CD4-positive, alpha-beta T cell treated with Interleukin-12 subunit alpha and Interleukin-12 subunit beta, for 1 hour (primary cell): ENCODE measurements at regions not wholly inside any gene's neighbourhood (a gene's known extent, or its start where the extent isn't known, plus 50 kb on each side); places are given as distances from the start of the nearest gene placed in this dataset.
"Not testable (repeated sequence)": the region's sequence is repeated elsewhere in the genome, so short reads cannot be mapped to it uniquely, and the experiment has no call there.

ENCODE experiments used
- DNase-seq: peaks from one replicate; pipeline ENCODE4 v3.0.0-alpha.2; 2020

DNA sequence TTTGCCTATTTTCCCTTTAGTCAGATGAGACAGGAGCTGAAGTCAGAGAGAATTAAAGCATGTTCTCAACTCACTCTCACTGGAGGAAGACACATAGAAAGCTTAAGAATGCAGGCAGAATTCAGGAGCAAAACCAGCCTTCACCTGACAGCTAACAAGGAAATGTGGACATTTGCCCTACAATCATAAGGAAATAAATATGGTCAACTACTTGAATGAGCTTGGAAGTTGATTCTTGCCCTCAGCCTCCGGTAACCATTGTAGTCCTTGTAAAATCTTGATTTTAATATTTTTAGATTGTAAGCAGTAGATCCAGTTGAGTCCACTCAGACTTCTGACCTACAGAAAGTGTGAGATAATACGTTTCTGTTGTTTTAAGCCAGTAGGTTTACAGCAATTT lies 752.5 kb upstream of the ZWINT start:
- DNase-seq: no peak

DNA sequence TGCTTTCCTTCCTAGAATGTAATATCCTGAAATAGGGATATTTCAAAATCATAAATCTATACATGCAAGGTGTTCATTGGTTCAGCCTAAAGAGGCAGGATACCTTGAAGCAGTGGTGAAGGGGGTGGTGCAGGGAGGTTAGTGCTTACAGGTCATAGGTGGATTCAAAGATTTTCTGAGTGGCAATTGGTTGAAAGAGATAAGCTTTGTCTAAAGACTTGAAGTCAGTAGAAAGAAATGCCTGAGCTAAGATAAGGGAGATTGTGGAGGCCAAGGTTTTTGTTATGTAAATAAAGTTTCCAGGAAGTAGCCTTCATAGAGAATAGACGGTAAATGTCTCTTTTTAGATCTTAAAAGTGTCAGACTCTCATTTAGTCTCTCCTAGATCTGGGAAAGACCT lies 741.2 kb upstream of the ZWINT start:
- DNase-seq: no peak

DNA sequence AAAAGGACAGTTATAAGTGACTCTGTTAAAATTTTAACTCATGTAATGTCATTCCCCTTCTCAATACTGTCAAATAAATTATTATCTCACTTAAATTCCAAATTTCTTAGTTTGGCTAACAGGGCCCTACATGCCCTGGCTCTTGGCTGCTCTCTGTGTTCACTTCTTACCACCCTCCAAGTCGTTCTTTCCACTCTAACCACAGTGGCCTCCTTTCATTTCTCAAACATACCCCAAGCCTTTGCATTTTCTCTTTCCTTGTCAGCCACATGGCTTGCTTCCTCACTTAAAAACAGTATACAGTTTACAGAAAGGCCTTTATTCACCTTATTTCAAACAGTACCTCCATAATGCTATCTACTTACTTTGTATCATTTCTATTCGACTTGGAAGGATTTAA lies 737.1 kb upstream of the ZWINT start:
- DNase-seq: no peak

DNA sequence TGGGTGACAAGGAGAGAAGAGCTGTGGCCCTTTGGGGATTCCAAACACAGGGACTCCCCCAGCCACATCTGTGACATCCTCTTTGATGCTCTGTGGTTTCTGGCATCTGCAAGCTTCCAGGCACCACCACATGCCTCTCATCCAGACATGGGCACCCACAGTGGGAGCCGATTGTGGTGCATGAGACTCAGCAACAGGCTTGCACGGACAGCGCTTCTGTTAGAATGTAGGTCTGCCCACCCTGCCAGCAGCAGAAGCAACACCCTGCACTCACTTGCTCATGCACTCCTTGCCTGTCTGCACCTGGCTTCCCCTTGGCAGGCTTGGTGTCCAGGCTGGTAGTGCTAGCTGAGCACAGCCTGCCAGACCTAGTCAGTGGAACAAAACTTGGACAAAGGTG lies 735.0 kb upstream of the ZWINT start:
- no peak for DNase-seq

DNA sequence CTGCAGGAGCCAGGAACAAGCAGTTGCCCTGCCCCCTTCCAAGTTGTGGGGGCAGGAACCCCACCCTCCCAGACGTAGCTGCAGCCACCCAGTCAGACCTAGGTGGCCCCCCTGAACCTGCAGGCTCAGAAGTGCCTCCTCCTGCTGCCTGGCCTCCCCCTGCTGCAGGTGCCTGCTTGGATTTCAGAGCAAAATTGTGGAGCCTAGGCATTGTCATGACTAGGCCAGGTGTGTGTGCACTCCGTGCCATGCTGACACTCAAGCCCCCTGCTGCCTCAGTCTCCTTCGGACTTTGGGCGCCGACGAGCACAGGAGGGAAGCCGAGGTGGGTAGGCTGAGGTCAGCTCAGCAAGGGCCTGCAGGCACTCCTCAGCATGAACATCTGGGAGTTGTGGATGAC lies 733.9 kb upstream of the ZWINT start:
- no peak for DNase-seq

DNA sequence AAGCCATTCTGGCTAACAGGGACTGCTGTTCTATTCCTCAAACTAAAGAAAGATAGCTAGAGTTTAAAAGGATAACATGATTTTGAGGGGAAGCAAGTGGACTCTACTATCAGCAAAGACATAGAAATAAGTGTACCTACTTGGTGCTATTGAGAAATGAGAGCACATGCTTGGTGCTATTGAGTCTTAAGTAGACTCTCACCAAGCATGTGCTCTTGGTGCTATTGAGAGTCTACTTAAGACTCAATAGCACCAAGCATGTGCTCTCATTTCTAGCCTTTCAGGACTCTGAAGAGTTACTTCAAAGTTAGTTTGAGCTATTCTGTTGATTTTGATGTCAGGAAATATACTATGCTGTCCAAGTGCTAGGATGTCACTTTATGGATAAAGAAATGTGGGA lies 733.0 kb upstream of the ZWINT start:
- no peak for DNase-seq

DNA sequence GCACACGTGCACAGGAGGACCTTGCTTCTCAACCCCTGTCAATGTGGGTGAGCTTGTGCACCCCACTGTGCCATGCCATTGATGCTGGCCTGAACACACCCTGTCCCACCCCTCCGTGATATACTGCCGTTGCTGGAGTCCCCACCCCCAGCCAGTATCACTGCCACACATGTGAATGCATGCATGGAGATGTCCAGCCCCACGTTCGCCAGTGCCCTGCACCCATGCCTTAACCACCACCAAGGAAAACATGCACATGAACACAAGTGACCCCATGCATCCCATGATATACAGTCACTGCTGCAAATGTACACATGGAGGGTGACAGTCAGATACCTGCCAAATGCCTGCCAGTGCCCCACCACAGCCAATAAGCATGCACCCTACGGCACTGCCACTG lies 692.5 kb upstream of the ZWINT start:
- no peak for DNase-seq

DNA sequence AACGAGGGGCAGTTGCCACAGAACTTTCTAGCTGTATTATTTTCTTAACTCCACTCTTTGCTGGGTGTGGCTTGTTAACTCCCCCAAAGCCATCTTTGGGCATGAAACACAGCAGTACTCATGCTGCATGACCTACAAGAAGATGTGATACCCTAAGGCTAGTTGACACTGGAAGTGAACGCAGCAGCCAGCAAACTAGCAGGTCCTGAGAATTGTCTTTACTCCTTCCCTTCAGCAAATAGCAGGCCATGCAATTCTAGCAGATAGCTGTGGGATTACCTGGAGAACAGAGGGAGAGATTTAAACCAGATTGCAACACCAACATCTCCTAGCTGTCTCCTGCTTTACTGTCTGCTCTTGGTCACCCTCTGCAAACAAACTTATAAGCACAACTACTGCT lies 688.0 kb upstream of the ZWINT start:
- DNase-seq: no peak

DNA sequence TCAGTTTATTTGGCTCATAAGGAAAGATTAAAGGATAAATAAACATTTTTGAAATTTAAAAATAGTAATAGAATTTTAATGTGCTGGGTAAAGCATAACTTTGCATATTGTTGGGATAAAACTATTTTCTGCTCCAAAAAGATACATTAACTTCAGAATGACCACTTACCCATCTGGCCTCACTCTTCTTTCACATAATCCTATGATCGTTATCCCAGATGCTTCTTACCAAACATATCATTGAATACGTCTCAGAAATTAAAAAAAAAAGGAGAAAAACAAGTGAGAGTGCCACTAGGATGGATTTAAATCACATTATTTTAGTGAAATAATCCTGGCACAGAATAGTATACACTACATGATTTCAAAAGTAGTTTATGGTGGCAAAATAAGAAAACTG lies 677.5 kb upstream of the ZWINT start:
- DNase-seq: no peak

DNA sequence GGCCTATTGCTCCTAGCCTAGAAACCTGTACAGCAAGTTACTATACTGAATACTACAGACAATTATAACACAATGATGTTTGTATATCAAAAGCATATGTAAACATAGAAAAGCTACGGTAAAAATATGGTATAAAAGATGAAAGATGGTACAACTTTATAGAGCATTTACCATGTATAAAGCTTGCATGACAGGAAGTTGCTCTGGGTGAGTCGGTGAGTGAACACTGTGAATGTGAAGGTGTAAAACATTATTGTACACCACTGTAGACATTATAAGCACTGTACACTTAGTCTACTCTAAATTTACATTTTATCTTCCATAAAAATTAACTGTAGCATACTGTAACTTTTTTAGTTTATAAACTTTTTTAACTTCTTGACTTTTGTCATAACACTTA lies 674.3 kb upstream of the ZWINT start:
- DNase-seq: no peak

DNA sequence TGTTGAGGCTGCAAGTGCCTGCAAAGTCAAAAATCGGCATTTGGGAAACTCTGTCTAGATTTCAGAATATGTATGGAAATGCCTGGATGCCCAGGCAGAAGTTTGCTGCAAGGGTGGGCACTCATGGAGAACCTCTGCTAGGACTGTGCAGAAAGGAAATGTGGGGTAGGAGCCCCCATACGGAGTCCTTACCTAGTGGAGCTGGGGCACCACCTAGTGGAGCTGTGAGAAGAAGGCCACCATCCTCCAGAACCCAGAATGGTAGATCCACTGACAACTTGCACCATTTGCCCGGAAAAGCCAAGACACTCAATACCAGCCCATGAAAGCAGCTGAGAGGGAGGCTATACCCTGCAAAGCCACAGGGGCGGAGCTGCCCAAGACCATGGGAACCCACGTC lies 671.2 kb upstream of the ZWINT start:
- DNase-seq: not testable (repeated sequence)

DNA sequence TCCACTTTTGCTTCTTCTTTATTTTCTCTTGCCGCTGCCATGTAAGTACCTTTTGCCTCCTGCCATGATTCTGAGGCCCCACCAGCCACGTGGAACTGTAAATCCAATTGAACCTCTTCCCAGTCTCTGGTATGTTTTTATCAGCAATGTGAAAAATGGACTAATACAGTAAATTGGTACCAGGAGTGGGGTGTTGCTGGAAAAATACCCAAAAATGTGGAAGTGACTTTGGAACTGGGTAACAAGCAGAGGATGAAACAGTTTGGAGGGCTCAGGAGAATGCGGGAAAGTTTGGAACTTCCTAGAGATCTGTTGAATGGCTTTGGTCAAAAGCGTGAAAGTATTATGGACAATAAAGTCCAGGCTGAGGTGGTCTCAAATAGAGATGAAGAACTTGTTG lies 670.3 kb upstream of the ZWINT start:
- DNase-seq: no peak

DNA sequence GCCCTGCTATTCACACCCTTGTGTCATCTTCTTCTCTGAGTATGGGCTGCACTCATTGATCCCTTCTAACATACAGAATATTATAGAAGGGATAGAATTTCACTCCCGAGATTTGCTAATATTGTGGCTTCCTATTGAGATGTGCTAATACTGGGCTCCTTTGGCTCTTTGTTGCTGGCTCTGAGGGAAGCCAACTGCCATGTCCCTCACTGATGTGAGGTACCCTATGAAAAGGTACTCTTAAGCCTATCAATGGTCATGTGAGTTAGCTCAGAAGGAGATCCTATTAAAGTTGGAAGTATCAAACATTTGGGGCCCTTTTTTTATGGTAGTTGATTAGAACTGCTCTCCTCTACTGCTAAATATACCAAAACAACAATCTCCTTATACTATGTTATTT lies 665.2 kb upstream of the ZWINT start:
- DNase-seq: no peak

DNA sequence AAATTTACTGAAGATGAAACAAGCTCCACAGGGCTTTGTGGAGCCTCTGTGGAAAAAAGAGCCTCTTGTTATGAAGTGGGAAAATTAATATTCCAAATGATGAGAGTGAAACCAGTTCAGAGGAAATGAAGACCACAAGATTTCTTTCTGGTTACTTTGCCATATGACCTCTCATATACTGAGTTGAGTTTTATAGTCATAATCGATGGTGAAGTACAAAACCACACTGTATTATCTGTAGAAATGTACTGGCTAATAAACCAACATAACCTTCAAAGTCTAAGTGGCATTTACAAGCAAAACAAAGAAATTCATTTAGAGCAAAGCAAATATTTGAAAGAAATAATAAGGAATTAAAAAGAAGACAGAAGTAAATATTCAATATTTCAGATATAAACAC lies 662.6 kb upstream of the ZWINT start:
- no peak for DNase-seq

DNA sequence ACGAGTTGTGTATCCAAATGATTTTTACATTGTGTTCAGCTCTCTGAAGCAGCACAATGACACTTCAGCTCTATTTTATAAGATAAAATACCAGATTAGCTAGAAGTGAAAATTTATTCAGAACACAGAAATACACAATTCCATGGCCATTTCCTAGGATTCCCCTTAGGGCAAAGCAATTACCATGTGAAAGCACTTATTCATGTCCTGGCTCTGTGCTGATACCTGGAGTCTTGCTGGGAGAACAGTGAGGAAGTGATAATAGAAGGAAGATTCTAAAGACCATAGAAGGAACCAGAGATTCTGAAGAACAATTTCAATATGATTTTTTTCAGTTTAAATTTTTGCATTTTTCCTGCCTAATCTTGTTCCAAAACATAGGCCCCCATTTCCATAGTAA lies 657.4 kb upstream of the ZWINT start:
- no peak for DNase-seq

DNA sequence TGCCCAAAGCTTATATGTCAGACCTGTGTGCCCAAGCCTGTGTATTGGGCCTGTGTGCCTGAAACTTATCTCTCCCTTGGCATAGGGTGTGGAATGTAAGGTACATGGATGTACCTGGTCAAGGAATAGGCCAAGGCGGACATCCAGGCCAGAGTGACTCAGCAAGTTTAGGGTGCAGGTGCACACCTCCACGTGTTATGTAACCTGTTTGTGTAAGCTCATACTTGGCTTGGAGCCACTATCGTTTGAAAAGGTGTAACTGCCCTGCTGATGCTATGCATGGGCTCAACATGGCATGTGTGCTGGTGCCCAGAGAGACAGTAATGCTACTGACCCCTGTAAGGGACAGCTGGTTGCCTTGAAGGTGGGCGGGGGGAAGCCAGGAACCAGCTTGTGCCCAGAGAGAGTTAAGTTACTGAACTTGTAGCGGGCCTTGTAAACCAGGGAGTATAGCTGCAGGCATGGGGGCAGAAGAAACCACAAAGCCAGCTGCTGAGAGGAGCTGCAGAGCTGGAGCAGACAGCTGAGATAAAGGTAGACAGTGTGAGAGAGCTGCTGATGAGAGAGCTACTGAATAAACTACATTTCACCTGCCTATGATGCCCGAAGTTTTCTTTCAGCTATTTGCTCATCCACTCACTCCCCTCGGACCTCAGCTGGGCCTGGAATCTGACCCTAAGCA lies 656.4 kb upstream of the ZWINT start:
- DNase-seq: no peak

DNA sequence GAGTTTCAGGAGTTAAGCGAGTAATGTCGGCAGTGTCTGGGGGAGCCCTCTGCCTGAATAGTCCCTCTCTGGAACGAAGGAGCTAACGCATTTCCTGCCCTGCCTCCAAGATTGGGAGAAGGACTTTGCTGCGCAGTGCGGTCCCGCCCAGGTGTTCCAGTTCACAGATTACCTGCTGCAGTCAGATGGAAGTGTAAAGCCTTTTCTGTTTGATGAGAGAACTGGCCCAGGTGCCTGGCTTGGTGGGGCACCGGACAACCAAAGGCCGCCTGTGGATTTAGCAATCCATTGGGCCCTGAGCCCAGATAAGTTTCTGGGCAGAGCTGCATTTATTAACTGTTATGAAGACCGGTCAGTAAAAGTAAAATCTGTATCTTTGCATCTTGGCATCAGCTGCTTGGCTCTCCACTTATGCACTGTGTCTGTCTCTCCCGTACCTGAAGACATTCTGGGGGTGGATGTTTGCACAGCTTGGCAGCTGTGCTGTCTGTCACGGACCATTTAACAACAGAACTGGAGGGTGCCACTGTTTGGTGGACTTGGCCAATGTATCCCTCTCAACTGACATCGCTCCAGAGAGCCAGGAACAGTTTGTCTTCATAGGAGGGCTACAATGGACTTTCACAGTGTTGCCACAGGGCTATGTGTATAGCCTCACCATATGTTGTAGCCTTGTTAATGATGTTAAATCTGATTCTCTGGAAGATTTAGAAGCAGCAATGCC lies 654.7 kb upstream of the ZWINT start:
- no peak for DNase-seq

DNA sequence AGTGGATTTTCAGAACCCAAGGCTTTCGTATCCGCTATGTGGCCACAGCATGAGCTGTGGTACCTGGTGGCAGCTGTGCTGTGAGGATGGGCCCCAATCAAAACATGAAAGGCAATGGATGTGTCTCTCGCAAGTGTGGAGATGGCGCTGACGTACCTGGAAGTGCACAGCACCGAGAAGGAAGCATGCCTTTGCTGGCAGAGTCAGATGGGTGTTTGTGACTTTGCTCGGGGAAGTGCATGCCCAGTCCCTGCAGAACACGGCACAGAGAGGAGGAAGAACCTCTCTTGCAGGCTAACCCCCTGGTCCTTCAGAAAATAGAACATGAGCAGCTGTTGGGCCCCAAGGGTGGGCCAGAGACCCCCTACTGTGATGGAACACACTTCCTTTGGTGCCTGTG lies 654.1 kb upstream of the ZWINT start:
- DNase-seq: no peak

DNA sequence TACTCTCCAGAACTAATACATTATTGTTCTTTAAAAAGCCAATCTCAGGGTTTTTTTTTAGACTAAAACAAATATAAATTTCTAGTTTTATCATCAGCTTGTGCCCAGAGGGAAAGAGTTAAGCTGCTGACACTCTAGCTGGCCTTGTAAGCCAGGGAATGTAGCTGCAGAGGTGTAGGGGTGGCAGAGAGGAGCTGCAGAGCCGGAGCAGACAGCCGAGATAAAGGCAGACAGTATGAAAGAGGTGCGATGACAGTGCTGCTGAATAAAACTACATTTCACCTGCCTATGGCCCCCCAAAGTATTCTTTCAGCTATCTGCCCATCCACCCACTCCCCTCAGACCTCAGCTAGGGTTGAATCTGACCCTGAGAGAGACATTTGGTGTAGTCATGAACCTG lies 653.7 kb upstream of the ZWINT start:
- no peak for DNase-seq

DNA sequence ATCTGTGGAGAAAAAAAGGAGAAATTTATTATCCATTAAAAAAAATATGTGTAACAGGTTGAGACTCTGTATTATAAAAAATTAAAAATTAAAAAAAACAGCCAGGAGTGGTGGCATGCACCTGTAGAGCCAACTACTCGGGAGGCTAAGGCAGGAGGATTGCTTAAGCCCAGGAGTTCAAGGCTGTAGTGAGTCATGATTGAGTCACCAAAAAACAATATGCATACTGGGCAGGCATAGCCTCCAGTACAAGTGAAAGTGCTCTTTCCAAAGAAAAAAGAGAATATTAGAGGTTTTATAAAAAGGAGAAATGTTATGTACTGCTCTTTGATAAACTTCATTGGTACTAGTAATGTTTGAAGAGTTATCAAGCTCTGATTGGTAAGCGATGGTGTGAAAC lies 647.1 kb upstream of the ZWINT start:
- DNase-seq: no peak

DNA sequence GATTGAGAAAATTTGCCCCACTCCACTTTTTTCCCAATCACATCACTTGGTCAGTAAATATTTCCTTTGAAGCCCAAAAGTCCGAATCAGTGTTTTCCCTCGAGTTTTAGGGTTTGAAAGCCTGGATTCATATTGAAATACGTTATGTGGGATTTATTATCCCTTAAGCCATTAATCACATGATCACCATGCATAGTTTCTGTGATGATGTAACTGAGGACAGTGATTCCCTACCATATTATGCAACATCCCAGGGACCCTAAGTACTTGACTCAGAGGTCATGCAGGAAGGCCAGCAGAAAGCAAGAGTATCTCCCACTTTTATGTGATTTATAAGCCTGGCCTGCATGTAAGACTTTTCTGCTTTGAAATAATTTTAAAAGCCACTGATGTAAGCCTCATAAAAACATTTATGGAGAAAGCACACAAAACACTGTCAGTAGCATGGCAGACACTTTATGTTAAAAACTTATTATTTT lies 630.6 kb upstream of the ZWINT start:
- no peak for DNase-seq

DNA sequence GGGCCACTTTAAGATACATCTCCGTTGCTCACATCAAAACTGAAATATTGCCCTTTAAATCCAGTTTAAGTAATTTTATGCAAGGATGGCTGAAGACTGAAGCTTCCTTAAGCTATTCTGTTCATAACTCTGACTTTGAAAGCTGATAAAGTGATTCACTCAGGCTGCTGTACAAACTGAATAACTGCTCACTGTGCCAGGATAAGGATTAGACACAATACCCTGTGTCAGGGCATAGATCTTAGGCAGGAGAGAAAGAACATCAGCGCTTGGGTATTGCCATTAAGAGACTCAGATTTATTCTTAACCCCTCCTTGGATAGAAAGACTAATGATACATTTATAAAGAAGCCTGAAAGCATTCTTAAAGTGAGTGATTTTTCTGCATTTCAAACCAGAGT lies 614.5 kb upstream of the ZWINT start:
- no peak for DNase-seq

DNA sequence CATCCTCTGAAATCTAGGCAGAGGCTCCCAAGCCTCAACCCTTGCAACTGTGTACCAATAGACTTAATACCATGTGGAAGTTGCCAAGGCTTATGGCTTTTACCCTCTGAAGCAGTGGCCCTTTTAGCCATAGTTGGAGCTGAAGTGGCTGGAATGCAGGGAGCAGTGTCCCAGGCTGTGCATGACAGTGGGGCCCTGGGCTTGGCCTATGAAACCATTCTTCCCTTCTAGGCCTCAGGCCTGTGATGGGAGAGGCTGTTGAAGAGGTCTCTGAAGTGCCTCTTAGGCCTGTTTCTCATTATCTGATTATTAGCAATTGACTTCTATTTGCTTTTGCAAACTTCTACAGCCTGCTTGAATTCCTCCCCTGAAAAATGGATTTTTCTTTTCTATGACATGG lies 612.7 kb upstream of the ZWINT start:
- DNase-seq: no peak

DNA sequence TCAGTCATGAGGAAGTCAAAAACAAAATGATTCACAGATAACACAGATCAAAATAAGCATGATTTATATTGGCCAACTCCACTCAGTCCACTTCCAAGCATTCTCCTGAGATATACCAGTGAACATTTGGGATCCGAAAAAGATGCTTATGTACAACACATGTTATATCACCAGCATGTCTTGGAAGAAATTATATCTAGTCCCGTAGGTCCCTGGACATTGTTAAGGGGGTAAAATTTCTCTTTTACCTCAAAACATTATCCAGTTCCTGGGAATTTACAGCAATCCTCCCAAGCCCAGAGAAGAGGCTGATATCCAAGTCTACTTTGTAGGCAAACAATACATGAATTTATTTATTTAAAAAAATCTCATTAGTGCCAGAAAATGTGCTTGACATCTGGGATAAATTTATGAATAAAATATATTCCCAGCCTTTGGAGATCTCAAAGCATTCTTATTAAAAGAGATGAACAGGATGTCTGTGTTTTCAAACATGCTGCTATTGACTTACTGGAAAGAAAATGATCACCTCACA lies 582.2 kb upstream of the ZWINT start:
- no peak for DNase-seq

DNA sequence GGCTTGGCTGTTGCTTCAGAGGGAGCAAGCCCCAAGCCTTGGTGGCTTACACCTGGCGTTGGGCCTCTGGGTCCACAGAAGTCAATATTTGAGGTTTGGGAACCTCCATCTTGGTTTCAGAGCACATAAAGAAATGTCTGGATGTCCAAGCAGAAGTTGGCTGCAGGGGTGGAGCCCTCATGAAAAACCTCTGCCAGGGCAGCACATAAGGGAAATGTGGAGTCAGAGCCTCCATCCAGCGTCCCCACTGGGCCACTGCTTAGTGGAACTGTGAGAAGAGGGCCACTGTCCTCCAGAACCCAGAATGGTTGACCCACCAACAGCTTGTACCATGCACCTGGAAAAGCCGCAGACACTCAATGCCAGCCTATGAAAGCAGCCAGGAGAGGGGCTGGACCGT lies 573.5 kb upstream of the ZWINT start:
- no peak for DNase-seq
